Left colon (tissue), 2 donors: ENCODE measurements at regions not wholly inside any gene's neighbourhood (a gene's known extent, or its start where the extent isn't known, plus 50 kb on each side); places are given as distances from the start of the nearest gene placed in this dataset.

ENCODE experiments used
- ATAC-seq: fragments of 200-7000 bp; cut with Tn5 transposase; one replicate; pipeline ENCODE4 v1.9.1; 2020; ENCODE audit warnings: mild to moderate bottlenecking, moderate library complexity
- DNase-seq, 2 donors: peaks; one replicate each; pipeline ENCODE4 v3.0.0-alpha.2; 2020
- intact Hi-C, 2 donors: fragments of 100-400 bp; cut with DNase I in 1 of 2; cut with micrococcal nuclease in 1 of 2; formaldehyde crosslinking; loops; one replicate each; pipeline versions ENCODE4 v1.11.2 to v1.14.0; 2022; cut with DNase I, micrococcal nuclease
- donor health status: DM: no; HTN: no; CAD: no.
- donor health status: DM: yes; HTN: yes; CAD: no.

DNA sequence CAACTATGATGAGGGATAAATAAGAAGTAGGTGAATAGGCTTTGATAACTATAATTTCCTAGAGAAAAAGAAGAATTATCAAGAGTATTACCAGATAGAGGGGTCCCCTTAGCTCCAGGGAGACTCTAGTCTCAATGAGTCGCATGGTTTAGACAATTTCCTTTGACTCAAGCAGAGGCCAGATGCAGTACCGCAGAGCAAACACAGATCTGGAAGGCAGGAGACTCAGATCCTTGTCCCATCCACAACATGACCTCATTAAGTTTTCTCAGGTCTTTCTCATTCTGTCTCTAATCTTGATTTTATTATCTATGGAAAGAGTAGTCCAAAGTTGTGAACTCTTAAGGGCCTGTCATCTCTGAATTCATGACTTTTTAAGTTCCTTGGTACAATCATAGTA is 987.9 kb downstream of the NTRK3 start:
- intact Hi-C loops = no loop called here
- ATAC-seq = no peak
- no peak for DNase-seq

DNA sequence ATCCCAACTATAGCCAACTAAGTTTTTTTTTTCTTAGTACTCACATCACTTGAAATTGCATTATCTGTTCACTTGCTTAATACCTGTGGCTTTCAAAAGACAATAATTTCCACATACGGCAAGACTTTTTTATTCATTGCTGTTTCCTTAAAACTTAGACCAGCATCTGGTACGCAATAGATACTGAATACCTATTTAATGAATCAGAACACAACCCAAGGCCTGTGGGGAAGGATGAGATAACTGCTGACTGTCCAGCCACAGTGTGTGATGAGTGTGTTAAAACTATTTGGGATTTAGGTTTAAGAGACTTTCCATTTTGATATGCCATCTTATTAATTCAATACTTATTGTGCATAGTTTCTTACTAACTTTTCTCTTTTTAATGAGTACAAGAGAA is 988.7 kb downstream of the NTRK3 start:
- DNase-seq (no peak), ATAC-seq (no peak)
- intact Hi-C loops = no loop called here

DNA sequence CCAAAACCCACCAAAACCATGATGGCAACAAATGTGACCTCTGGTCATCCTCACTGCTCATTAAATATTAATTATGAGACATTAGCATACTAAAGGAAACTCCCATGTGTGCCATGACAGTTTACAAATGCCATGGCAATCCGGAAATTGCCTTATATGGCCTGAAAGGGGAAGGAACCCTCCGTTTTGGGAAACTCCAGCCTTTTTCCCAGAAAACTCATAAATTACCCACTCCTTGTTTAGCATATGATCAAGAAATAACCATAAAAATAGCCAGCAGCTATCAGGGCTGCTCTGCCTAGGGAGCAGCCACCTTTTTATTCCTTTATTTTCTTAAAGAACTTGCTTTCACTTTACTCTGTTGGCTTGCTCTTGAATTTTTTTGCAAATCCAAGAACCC is 992.7 kb downstream of the NTRK3 start:
- intact Hi-C loops = no loop called here
- ATAC-seq (no peak), DNase-seq (no peak)

DNA sequence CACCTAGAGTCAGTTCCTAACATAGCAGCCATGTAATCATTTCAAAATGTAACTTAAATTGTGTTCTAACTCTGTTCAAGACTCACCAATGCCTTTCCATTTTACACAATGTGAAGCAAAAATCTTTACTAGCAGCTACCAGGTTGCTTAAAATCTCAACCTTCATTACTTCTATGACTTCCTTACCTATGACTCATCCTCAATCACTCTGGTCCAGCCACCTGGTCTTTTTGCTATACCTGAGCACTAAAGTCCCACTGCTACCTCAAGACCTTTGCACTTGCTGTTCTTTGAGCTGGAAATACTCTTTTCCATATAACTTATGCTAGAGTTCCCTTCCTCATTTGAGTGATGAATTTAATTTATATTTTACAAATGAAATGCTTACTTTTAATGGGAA is 993.2 kb downstream of the NTRK3 start:
- intact Hi-C loops = no loop called here
- DNase-seq (no peak), ATAC-seq (no peak)

DNA sequence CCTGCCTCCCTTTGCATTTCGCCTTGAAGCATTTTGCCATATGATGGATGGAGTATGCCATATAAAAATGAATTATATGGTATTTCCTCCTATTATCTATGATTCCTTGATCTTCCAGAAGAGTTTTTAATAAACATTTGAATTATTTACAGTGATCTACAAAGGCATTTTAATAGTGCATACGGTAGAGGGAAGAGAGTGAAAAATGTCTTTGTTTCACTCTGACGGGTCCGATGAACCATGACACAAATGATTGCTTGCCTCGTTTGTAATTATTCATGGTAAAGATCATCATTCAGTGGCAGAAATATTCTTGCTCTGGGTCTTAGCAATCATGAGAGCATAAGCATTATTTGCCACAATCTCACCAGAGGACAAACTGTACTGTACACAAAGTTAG is 1010.9 kb downstream of the NTRK3 start:
- no peak for DNase-seq
- intact Hi-C loops = no loop called here

DNA sequence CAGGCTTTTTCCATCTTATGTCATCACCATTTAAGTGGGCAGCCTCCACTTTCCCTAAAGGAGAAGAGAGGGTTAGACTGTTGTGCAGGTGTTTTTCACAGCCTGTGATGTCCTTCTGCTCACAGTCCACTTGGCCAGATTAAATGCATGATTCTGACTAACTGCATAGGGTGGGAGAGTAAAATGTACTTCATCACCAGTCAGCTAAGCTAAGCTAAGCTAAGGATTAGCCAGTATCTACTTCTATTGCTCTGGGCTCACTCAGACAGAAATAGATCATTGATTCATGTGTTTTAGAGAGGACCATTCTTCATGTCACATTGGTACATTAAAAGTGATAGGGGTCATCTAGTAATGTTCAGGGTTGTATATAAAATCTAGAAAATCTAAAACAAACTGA is 1013.1 kb downstream of the NTRK3 start:
- ATAC-seq = no peak

More for the DNA sequence above, 1010.9 kb downstream of the NTRK3 start:
- no peak for ATAC-seq

DNA sequence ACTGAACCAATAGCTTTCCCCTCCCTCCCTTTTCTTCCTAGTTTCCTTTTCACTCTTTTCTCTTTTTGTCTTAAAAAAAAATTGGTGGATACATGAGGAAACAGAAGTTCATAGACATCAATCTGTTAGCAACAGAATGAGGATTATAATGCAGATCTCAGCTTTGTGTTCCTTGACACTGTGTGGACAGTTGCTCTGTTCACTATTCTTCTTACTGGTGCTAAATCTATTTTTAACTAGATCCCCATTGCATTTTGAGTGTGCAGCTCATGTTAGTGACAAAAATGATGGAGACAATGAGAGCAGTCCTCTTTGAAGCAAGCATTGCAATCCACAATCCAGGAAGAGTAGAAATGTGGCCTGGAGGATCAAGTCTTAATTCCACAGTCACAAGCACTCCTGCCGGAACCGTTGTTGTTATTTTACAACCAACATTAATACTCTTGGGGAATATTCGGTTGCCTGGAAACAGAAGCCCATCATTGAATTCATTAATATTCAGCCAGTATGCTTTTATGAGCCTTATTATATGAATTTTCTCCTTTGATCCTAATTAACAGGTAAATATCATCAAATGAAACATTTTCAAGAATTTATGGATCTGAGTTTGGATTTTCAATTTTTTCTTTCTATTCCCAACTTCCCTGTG is 1016.8 kb downstream of the NTRK3 start:
- ATAC-seq (no peak), DNase-seq (no peak)
- intact Hi-C loops = no loop called here

More for the DNA sequence above, 1013.1 kb downstream of the NTRK3 start:
- DNase-seq = no peak
- intact Hi-C loops = no loop called here

DNA sequence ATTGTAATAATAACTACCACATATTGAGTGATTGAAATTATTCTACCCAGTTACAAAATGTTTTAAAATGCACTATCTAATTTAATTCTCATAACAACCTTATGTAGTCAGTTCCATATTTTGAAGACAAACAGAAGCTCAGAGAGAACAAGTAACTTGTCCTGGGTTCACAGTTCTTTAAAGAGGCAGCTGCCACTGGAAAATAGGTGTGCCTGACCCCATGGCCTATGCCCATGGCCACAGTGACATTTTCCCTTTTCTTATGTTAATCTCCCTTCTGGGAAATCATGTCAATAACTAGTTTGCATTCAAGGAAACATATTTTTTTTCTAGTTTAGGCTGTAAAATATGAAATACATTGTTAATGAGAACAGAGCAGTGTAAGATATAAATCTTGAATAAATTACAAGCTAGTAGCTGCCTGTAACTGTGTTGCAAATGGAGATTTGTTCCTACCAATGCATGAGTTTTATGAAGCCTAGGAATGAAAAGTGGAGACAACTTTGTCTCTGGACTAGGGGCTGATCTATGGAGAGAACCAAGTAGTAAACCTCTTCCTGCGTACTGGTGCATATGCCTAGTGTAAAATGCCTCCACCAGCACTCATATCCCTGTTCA is 1018.0 kb downstream of the NTRK3 start:
- DNase-seq = no peak
- intact Hi-C loops = no loop called here
- ATAC-seq = no peak

DNA sequence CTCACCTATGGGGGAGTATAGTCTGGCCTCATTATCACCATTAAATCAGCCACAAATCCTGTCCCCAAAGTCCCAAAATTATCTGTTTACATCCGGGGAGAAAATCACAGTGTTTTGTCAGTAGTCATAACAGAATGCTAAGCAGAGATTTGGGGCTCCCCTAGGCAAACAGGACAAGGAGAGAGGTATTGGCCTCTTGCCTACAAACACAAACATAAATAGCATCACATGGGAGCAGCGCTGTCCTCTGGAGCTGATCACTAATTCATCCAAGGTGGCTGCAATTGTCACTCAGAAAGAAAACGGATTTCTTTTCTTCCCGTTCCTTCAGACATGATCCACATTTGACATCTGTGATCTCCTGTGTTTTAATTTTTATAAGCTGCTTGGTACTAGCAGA is 1028.1 kb downstream of the NTRK3 start:
- no peak for DNase-seq
- intact Hi-C loops = no loop called here
- no peak for ATAC-seq

DNA sequence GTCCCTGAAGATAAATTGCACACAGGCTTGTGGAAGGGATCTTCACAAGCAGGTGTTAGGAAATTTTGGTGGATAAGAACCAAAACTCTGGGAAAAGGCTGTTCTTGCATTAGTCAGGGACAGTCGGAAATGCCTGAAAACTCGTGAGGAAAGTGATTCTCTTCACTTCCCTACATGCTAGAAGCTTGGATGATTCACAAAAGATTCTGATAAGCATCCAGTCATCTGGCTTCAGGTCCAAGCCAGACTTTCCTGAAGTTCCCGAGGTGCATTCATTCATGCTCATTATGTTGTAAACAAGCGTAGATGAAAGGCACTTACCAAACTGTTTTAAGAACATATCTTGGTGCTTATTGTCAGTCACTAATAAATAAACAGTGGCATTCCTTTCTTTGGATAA is 1028.7 kb downstream of the NTRK3 start:
- DNase-seq = no peak
- intact Hi-C loops = no loop called here
- no peak for ATAC-seq

DNA sequence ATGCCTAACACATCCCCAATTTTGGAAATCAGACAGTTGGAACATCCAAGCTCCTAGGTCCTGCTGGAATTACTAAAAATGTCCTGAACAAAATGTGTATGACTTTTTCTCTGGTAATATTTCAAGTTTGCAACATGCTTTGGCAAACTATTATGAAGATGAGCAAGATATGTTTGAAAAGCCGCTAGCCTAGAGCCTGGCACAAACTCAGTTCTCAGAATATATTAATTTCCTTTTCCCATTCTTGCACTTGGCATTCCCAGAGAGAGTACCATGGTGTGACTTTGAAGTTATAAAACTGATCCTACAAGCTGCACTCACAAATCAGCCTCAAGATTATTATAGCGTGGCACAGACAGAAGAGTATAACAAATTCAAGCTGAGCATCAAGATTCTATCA is 1031.1 kb downstream of the NTRK3 start:
- intact Hi-C loops = no loop called here
- DNase-seq (no peak), ATAC-seq (no peak)

DNA sequence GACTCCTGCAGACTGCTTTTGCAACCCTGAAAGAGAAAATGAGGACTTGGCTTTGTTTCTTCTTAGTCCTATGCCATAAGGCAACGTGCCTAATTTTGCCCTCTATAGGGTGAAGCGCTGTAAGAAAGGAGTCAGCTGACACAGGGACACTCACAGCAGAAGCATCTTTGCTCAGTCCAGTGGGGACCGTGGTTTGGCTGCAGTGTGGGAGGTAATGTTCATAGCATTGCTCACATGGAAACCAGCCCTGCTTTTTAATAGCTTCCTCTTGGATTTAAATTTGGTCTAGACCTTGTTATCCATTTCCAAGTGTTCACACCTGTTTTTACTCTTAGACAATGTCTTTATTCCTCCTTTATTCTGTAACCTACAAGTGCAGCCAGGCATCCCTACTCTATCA is 1032.1 kb downstream of the NTRK3 start:
- DNase-seq = no peak
- no peak for ATAC-seq
- intact Hi-C loops = no loop called here

DNA sequence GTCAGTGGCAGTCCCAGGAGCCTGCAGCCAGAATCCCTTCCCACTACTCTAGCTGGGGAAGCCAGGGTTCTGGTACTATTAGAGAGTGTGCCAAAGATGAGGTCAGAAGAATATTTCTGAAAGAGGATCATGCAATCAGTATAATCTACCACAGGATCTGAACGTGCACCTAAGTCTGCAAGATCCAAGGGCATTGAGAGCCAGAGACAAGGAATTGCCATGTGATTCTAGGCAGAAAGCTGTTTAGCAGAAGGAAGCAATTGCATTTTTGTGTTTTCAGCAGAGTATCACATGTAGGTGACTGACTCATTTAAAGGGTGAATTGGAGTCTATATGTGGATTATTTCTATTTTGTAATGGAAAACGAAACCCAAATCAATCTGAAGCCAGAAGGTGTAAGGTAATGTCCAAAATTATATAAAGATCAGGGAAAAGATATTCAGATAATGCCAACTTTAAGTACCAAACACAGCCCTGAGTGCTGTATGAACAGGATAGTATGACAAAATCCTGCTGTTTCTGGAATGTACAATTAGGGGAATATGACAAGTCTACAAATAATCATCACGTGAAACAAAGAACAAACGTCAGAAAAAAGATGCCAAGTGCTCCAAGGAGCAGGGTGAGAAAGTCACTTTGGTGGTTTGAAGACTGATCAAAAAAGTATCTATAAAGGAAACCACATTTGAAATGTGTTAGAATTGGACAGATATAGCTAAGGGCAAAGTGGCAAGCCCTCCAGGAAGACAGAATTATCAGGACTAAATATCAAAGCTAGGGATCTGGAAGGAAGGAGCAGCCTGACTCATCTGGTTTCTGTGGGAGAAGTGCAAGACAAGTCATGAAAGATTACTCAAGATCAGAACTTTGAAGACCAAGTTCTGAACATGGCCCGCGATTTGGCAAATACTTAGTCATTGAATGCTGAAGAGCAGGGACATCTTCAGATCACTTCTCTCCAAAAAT is 1036.6 kb downstream of the NTRK3 start:
- intact Hi-C loops = no loop called here
- ATAC-seq (no peak), DNase-seq (no peak)

DNA sequence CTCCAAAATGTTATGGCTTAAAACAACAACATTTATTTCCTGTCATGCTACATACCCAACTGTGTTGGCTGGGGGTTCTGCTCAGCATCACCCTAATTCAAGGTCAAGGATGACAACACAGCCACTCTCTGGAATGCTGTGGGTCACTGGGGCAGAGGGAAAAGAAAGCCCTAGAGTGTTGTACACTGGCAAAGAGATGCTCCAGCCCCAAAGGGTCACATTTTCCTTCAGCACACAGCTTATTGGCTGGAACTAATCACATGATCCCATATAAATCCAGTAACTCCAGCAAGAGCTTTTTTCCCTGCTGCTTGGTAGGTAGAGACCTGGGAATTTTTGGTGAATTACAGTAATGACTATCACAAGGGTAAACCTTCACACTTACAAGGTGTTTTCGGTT is 1041.4 kb downstream of the NTRK3 start:
- DNase-seq (no peak), ATAC-seq (no peak)
- intact Hi-C loops = no loop called here

DNA sequence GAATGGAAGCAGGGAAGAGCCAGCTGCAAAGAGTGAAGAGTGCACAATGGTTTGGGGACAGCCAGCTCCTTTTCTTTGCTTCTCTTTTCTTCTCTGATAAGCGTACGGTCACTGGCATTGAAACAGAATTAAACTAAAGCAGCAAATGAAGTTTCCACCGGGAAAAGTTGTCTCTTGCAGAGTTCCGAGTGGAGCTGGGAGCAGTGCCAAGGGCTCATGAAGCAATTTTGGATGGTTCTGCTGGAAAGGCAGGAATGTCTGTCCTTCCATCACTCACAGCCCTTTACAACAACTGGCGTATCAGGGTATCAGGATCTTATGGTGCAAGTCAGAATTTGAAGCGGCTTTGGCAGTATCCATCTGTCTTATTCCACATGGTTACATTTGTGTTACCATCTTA is 1042.9 kb downstream of the NTRK3 start:
- intact Hi-C loops = no loop called here
- no peak for ATAC-seq
- no peak for DNase-seq

DNA sequence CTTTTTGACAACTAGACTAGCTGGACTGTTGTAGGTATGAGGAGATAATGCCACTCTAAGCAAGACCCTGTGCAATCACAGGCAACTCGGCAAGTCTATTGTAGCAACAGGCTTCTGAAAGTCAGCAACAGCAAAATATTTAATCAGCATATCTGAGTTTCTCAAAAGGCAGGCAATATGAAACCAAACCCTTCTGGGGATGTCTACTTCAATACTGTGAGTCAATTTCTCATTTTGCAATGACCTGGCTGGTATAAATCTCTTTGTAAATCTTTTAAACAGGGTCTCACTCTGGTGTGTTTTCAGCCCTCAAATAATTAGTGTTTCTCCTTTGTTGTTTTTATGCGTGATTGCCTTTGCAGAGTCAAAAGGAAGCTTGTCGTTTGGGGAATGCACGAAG is 1044.5 kb downstream of the NTRK3 start:
- intact Hi-C loops = no loop called here
- no peak for ATAC-seq
- DNase-seq = no peak

DNA sequence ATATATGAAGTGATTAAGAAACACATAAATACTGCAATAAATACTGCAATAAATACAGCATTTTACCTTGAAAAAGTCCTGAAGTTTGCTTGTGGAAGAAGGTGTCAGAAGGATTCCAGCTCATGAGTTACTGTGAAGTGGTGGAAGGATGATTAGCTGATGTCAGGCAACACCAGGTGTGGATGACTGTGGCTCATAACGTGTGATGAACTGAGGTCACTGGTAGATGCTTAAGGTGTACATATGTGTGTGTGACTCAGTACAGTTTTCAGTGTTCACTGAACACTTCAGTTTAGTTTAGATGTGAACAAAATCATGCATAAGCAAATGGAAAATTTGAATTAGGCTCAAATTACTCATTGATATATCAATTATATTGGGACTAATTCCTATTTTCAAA is 1045.0 kb downstream of the NTRK3 start:
- intact Hi-C loops = no loop called here
- ATAC-seq (no peak), DNase-seq (no peak)

DNA sequence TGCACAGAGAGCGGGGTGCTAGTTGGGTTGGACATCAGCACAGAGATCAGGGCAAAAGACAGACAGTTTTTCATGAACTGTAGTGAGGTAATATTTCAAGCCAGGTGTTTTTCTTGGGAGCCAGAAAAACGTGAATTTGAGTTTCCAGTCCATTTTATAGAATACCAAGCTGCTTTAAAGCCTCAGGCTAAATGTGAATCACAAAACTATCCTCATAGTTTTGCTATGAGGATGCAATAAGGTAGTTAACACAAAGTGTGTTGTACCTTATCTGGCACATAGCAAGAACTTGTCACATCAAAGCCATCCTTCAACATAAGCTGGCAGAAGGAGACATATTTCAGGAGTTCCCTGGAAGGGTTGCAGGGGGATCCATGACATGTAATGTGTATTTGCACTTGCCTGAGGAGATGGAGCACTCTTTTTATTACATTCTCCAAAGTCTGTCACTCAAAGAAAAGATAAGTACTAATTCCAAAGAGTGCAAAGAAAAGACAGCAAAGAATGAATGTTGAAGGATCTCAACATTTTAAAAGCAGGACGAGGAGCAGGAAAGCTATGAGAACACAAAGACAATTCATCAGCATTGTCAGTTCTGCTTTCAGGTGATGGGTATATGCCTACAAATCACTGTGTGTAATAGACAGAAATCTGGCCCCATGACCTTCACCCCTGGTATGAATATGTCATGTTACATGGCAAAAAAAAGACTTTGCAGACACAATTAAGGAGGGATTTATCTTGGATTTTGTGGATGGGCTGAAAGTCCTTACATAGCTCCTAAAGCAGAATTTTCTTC is 1046.4 kb downstream of the NTRK3 start:
- intact Hi-C loops = no loop called here
- DNase-seq (no peak), ATAC-seq (no peak)

DNA sequence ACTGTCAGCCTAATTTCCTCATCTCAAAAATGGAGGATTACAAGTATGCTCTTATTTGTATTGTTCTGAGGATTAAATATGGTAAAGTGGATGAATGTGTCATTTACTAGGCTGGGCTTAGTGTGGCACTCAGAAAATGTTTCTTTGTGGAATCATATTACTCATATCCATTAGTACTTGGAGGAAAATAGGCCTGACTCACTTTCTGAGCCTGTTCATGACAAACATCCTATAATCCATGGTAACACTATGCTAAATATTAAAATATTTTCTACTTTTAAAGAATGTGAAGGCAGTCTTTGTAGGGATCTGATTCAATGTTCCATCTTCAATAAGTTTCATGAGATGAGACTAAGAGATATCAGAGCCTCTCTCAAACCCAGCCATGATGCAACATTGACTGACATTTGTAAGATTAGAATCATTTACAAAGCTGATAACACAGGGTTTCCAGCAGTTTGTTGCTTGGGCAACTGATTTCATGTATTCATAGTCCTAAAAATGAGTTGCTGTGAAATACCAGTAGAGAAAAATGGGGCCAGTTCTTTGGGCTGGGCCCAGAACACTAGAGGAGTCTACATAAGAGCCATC is 1048.5 kb downstream of the NTRK3 start:
- DNase-seq (no peak), ATAC-seq (no peak)
- intact Hi-C loops = no loop called here
